Esophagus squamous epithelium (tissue), 5 donors: ENCODE measurements at regions not wholly inside any gene's neighbourhood (a gene's known extent, or its start where the extent isn't known, plus 50 kb on each side); places are given as distances from the start of the nearest gene placed in this dataset.

Experiments used
- DNase-seq: peaks from one replicate; lab custom pipeline; 2025; lab: John Stamatoyannopoulos, UW
- H3K27ac ChIP-seq, 4 donors: fragments of 200-600 bp; sonication (generic); one replicate each; pipeline ENCODE4 v1.5.1; 2016 to 2019; ENCODE audit warnings: mild to moderate bottlenecking in 1 of 4
- H3K27me3 ChIP-seq, 4 donors: fragments of 200-600 bp; sonication (generic); 1 replicate in 3 of 4; 2 replicates in 1 of 4; pipeline versions ENCODE4 v1.5.1 to v1.6.0; 2017 to 2021; ENCODE audit warnings: antibody characterized with exemption in 1 of 4
- H3K36me3 ChIP-seq, 3 donors: fragments of 200-600 bp; sonication (generic); one replicate each; pipeline ENCODE4 v1.5.1; 2016 to 2019
- H3K4me1 ChIP-seq, 3 donors: fragments of 200-600 bp; sonication (generic); one replicate each; pipeline ENCODE4 v1.5.1; 2017 to 2019
- H3K4me3 ChIP-seq, 4 donors: fragments of 200-600 bp; sonication (generic); 1 replicate in 3 of 4; 2 replicates in 1 of 4; pipeline ENCODE4 v1.5.1; 2016 to 2019; ENCODE audit warnings: mild to moderate bottlenecking in 2 of 4, moderate library complexity in 1 of 4
- H3K9me3 ChIP-seq, 3 donors: fragments of 200-600 bp; sonication (generic); one replicate each; pipeline ENCODE4 v1.5.1; 2016 to 2019
- CTCF ChIP-seq, 6 experiments: fragments of 450-650 bp in 4 of 6; fragments of 200-600 bp in 2 of 6; sonication (generic) in 2 of 6; IDR thresholded peaks; one replicate each; pipeline ENCODE4 v1.5.1; 2016 to 2019; ENCODE audit warnings: antibody characterized with exemption in 6 of 6, mild to moderate bottlenecking in 4 of 6, moderate library complexity in 4 of 6
- POLR2A ChIP-seq, 4 donors: fragments of 450-650 bp; IDR thresholded peaks; one replicate each; pipeline ENCODE4 v1.6.1; 2017; ENCODE audit warnings: antibody characterized with exemption in 4 of 4, mild to moderate bottlenecking in 4 of 4, moderate library complexity in 3 of 4
- WGBS, 2 donors: methylation state at CpG; one replicate each; pipeline ENCODE4 v1.1.5; 2018; 5-methylcytosine and 5-hydroxymethylcytosine counted together
- intact Hi-C: fragments of 100-400 bp; cut with DNase I; formaldehyde crosslinking; loops from one replicate; pipeline ENCODE4 v1.15.0; 2022
- donor health status: DM: yes; HTN: yes; CAD: no.

DNA sequence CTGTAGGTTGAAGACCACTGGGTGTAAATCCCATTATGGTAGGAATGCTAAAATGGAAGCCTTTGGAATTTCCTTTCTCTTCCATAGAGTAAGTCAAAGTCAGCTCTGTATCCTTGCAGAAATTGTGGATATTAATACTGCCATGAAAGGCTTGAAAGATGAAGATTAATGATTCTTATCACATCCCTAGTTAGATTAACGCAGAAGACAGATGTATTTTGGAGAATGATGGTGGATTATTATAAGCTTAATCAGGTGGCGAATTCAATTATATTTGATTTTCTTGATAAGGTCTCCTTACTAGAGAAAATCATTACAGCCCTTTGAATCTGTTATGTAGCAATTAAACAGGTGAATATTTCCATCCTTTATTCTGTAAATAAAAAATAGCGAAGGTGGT is 270.1 kb downstream of the PHF14 start:
- no peak overlapping the region for H3K4me3 ChIP-seq

GRCh38 chr7:11244149-11244548 is 270.5 kb downstream of the PHF14 start:
- Histone ChIP-seq H3K36me3 (no peaks in the 10 kb centered on the region), H3K27ac (no peak overlapping the region), H3K4me1 (no peaks in the 10 kb centered on the region), H3K27me3 (no peaks in the 10 kb centered on the region), H3K9me3 (no peaks in the 10 kb centered on the region), H3K4me3 (no peak overlapping the region)
- WGBS, 2 donors, result 72 to 79% methylated on average over 3 of the region's 3 CpGs
- TF ChIP-seq CTCF (IDR thresholded peaks at IDR 0.05) (no peak), POLR2A (IDR thresholded peaks at IDR 0.05) (no peak)
- intact Hi-C loops, result no loop called here
- no peak for DNase-seq

More for the DNA sequence above, 270.1 kb downstream of the PHF14 start:
- WGBS, 2 donors, result 83 to 94% methylated on average over 3 of the region's 3 CpGs
- intact Hi-C loops, result no loop called here
- Histone ChIP-seq H3K27me3 (no peaks in the 10 kb centered on the region), H3K36me3 (no peaks in the 10 kb centered on the region), H3K4me1 (no peaks in the 10 kb centered on the region), H3K9me3 (no peaks in the 10 kb centered on the region), H3K27ac (no peak overlapping the region)
- DNase-seq, result no peak
- TF ChIP-seq POLR2A (IDR thresholded peaks at IDR 0.05), result no peak
- no peak for TF ChIP-seq CTCF (IDR thresholded peaks at IDR 0.05)

- TF ChIP-seq CTCF (IDR thresholded peaks at IDR 0.05) (no peak), POLR2A (IDR thresholded peaks at IDR 0.05) (no peak)
- WGBS, 2 donors, result 39 to 44% methylated on average over 1 of the region's 1 CpG
- DNase-seq, result no peak
- Histone ChIP-seq H3K27me3 (no peaks in the 10 kb centered on the region), H3K9me3 (no peaks in the 10 kb centered on the region), H3K36me3 (no peaks in the 10 kb centered on the region), H3K27ac (no peak overlapping the region), H3K4me3 (no peak overlapping the region), H3K4me1 (no peaks in the 10 kb centered on the region)
- intact Hi-C loops, result no loop called here
Measured at GRCh38 chr7:11247545-11247944, 273.9 kb downstream of the PHF14 start.

GRCh38 chr7:11251436-11251835 is 277.8 kb downstream of the PHF14 start:
- WGBS, 2 donors, result 38 to 63% methylated on average over 2 of the region's 2 CpGs
- H3K27me3 ChIP-seq, result no peaks in the 10 kb centered on the region
- no peak overlapping the region for H3K4me3 ChIP-seq
- no peak for DNase-seq
- no peak overlapping the region for H3K27ac ChIP-seq
- H3K36me3 ChIP-seq, result no peaks in the 10 kb centered on the region
- H3K4me1 ChIP-seq, result no peaks in the 10 kb centered on the region
- H3K9me3 ChIP-seq, result no peaks in the 10 kb centered on the region
- intact Hi-C loops, result no loop called here
- no peak for TF ChIP-seq POLR2A (IDR thresholded peaks at IDR 0.05)
- TF ChIP-seq CTCF (IDR thresholded peaks at IDR 0.05), result no peak

GRCh38 chr7:11252011-11252607 is 278.4 kb downstream of the PHF14 start:
- no peak overlapping the region for H3K27ac ChIP-seq
- DNase-seq, result no peak
- no peaks in the 10 kb centered on the region for H3K36me3 ChIP-seq
- TF ChIP-seq POLR2A (IDR thresholded peaks at IDR 0.05) (no peak), CTCF (IDR thresholded peaks at IDR 0.05) (no peak)
- intact Hi-C loops, result no loop called here
- 74% methylated on average over 4 of the region's 4 CpGs for WGBS, 2 donors
- H3K4me3 ChIP-seq, result no peak overlapping the region
- H3K27me3 ChIP-seq, result no peaks in the 10 kb centered on the region
- H3K4me1 ChIP-seq, result no peaks in the 10 kb centered on the region
- H3K9me3 ChIP-seq, result no peaks in the 10 kb centered on the region
